Kidney glomerular epithelial cell (primary cell): ENCODE measurements at regions not wholly inside any gene's neighbourhood (a gene's known extent, or its start where the extent isn't known, plus 50 kb on each side); places are given as distances from the start of the nearest gene placed in this dataset.

ENCODE experiments used
- DNase-seq: peaks from one replicate; lab custom pipeline; 2025; lab: John Stamatoyannopoulos, UW

- DNase-seq, result no peak
Measured at GRCh38 chr9:99365233-99365980, 143.3 kb downstream of the SEC61B start.

GRCh38 chr9:99366183-99366582 is 144.1 kb downstream of the SEC61B start:
- DNase-seq, result no peak

GRCh38 chr9:99366621-99367020 is 144.5 kb downstream of the SEC61B start:
- DNase-seq, result no peak

GRCh38 chr9:99368341-99369326 is 146.6 kb downstream of the SEC61B start:
- peak; percentile 13 for DNase-seq

- DNase-seq, result no peak
Measured at GRCh38 chr9:99369327-99369722, 147.2 kb downstream of the SEC61B start.

- DNase-seq, result no peak
Measured at GRCh38 chr9:99370376-99370775, 148.3 kb downstream of the SEC61B start.

GRCh38 chr9:99371376-99371775 is 149.3 kb downstream of the SEC61B start:
- DNase-seq, result no peak

- DNase-seq, result no peak
Measured at GRCh38 chr9:99373912-99374311, 151.8 kb downstream of the SEC61B start.

GRCh38 chr9:99374793-99375192 is 152.7 kb downstream of the SEC61B start:
- no peak for DNase-seq

GRCh38 chr9:99375481-99375880 is 153.4 kb downstream of the SEC61B start:
- DNase-seq, result no peak

GRCh38 chr9:99377790-99378775 is 156.0 kb downstream of the SEC61B start:
- DNase-seq, result no peak

- no peak for DNase-seq
Measured at GRCh38 chr9:99383536-99383935, 161.5 kb downstream of the SEC61B start.

GRCh38 chr9:99385215-99385614 is 163.1 kb downstream of the SEC61B start:
- DNase-seq, result no peak

GRCh38 chr9:99385814-99386279 is 163.8 kb downstream of the SEC61B start:
- no peak for DNase-seq

- DNase-seq, result no peak
Measured at GRCh38 chr9:99387431-99387830, 165.3 kb downstream of the SEC61B start.

- no peak for DNase-seq
Measured at GRCh38 chr9:99389087-99390033, 167.3 kb downstream of the SEC61B start.

GRCh38 chr9:99391937-99392594 is 170.0 kb downstream of the SEC61B start:
- DNase-seq, result no peak

- no peak for DNase-seq
Measured at GRCh38 chr9:99392986-99393385, 170.9 kb downstream of the SEC61B start.

GRCh38 chr9:99393993-99394392 is 171.9 kb downstream of the SEC61B start:
- DNase-seq, result no peak

GRCh38 chr9:99398241-99398640 is 176.2 kb downstream of the SEC61B start:
- DNase-seq, result no peak
